ENCODE measurements at regions not wholly inside any gene's neighbourhood (a gene's known extent, or its start where the extent isn't known, plus 50 kb on each side); places are given as distances from the start of the nearest gene placed in this dataset.
"Not testable (repeated sequence)": the region's sequence is repeated elsewhere in the genome, so short reads cannot be mapped to it uniquely, and the experiment has no call there.

DNA sequence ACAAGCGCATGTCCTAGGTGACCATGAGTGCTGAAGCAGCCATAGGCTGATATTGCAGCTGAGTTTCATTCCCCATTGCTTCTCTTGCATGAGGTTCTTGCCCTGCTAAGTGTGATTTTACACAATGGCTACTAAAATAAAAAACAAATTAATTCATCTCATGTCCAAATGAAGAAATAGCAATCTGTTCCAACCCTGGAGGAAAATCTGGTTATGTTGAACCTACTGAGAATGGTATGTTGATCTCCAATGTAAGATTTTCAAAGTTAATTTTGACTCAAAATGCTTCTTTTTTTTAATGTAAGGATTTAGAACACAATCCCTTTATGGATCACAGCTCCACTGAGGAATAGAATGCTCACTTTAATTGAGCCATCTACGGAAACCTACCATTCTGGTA lies 254.2 kb upstream of the CRBN start:
- no peak for DNase-seq

DNA sequence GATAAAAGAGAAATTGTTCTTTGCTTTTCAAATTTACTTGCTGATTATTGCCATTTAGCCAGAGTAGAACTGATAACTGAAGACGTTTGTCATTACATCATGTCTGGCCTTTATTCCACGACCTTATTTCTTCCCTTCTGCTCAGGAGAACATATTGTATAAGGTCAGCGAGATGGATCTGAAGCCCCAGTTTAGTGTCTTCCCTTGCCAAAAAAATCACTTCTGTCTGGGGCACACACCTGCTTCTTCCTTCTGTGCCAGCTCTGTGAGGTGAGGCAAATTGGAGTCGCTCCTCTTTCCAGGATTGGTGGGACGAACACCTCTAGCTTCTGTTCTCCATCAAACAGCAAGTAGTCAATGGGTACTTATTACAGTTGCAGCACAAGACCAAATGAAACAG lies 250.3 kb upstream of the CRBN start:
- DNase-seq, result no peak

DNA sequence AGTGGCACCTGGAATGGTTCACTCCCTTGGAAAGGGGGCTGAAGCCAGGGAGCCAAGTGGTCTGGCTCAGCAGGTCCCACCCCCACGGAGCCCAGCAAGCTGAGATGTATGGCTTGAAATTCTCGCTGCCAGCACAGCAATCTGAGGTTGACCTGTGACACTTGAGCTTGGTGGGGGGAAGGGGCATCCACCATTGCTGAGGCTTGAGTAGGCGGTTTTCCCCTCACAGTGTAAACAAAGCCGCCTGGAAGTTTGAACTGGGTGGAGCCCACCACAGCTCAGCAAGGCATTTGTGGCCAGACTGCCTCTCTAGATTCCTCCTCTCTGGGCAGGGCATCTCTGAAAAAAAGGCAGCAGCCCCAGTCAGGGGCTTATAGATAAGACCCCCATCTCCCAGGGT lies 228.2 kb upstream of the CRBN start:
- DNase-seq, result not testable (repeated sequence)

DNA sequence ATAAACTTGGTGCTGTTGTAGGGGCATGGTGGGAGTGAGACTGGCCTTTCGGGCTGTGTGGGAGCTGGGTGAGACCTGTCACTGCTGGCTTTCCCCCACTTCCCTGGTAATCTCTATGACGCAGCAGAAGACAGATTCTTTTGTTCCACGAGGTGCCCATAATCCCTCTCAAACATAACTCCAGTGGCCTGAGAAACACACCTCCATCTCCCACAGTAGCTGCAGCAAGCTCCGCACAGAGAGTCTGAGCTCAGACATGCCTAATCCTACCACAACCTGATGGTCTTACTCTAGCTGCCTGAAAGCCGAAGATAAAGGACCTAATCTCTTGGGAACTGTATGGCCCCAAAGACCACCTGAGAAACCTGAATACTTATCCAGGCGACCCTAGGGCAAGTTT lies 225.6 kb upstream of the CRBN start:
- DNase-seq, result no peak

DNA sequence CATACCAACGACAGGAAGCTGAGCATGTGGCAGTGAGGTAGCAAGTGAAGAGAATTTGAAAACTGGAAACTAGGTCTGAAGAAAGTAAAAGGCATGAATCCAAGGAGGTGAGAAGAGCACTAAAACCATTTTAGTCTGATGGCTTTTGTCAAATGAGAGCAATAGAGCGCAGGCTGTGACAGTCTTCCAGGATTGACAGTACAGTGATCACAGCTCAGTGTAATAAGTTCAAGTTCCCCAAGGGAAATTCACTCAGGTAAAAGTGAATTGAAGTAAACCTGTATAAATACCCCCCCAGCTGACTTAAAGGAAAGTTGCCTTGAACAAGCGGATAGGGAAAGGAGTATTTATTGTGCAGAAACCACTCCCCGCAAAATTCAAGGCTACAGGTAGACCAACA lies 224.2 kb upstream of the CRBN start:
- no peak for DNase-seq

DNA sequence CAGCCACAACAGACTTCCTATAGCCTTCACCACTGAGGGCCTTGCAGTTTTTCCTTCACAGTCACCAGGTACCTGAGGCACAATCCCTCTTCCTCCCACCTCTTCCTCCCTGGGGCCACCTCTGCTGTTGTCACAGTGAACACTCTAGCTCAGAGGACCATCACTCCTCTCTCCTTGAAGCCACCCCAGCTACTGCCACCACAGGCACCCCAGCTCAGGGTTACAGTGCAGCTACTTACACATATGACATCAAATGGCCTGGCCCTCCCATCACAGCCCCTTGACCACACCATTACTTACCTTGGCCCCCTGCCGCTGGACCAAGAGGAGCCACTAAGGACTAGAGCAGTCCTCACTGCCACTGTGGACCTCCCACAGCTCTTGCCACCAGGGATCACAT lies 213.5 kb upstream of the CRBN start:
- DNase-seq, result no peak

DNA sequence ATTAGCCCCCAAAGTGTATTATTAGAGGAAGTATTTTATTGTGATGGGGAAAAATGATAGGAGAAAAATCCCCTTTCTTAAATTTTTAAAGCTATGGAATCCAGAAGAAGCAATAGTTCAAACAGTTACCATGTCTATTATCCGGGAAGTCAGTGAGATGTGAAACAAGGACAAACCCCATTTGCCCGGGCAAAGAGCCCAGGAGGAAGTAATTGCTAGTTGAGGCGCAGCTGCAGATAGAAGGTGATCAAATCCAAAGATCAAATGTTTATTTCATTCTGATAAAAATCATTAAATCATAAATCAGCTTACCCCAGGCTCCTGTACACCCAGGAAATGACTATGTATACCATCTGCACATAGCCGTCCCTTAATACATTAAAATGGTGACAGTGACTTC lies 204.0 kb upstream of the CRBN start:
- no peak for DNase-seq

DNA sequence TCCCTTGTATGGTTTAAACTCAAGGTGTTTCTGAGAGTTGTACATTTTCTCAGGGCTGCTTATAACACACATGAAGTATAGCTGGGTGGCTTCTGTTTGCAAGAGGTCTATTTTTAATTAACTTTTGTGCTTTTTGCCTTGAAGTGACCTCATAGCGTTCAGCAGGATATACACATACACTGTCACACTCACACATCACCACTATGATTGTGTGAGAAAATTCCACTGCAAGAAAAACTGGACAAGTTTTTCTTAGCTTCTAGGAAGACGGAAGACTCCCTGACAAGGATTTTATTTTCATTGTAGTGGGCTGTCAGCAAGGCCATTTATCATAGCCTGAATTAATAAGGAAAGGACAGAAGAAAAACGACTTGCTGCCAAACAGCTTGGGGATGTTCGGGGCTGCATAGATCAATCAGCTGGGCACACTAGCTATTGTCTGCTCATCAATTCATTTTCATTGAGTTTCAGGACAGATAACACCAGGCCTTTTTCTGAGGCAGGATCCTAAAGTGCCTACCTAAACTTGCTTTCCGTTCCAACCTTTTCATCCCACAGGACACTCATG lies 192.8 kb upstream of the CRBN start:
- DNase-seq, result no peak

DNA sequence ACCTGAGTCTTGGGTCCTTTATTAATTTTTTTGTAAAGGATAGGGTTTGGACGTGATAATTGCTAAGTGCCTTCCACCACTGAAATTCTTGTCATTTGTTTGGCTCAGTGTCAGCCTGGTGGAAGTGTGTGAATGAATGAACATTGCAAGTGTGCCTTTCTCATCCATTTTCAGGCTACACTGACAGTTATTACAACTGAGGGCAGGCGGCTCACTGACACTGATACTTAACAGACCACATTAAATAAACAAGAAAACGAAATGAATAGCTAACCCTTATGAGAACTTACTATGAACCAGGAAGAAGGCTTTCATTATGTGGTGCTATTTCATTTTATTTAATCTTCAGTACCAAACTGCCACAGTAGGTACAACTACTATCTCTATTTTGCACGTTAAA lies 188.8 kb upstream of the CRBN start:
- DNase-seq, result no peak

DNA sequence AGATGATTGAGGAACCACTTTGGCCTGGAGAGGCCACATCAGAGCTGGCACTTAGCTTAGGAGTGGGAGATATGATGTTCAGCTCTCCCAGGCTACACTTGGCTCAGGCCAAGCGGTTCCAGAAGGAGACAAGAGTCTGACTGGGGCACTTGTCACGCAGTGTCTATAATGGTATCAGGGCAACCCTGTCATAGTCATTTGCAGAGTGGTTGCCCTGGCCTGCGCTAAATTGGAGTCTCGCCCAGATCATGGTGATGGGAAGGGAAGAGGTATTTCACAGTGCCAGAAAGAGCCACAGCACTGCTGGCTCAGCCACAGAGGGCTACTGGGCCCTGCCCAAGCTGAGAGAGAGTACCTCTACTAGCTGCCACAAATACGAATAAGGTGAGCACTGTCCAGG lies 186.9 kb upstream of the CRBN start:
- DNase-seq, result no peak

DNA sequence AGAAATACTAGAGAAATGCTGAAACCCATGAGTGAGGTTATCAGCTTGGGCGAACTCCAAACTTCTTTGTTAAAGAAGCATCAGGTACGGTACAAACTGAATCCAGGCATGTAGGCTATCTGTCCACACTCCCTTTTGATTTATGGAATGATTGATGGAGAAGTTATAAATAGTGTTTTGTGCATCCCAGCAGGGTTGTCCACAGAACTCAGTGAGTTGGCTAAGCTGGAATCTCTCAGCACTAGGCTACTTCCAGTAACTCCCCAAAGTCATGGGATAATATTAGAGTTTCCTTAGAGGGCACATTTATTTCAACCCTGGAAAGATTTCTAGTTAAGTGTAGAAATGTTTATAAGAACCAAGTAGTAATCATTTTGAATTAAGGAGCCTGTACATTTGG lies 186.2 kb upstream of the CRBN start:
- DNase-seq, result no peak

DNA sequence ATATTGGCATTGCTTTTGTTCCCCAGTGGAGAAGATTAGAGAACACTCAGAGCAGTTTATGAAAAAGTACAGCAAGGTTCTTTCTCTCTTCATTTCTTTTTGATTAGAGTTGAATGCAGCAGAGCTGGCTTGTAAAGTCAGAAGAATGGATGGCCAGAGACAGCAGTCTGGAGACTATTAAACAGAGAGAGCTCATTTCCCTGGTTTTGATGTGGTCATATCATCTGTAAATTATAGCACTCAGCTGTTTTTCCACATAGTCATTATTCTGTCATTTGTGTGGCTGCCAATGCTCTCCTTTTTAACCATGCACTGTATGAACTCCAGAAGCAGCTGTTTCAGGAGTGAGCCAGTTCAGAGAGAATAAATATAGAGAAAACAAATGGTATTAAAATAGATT lies 177.4 kb upstream of the CRBN start:
- DNase-seq, result peak; percentile 80

DNA sequence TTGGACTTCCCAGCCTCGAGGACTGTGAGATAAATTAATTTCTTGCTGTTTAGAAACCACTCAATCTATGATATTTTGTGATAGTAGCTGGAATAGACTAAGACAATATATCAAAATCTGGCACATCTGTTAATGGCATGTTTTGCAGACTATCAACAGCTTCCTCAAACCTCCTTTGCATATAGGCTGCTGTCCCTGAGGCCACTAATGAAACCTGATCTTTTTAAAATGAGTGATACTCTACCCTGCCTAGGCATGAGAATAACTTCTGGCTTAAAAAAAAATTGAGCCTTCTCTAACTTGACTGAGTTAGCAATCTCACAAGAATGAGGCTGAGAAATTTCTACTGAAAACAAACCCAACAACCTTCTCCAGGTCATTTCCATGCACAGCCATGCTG lies 176.0 kb upstream of the CRBN start:
- DNase-seq, result no peak

DNA sequence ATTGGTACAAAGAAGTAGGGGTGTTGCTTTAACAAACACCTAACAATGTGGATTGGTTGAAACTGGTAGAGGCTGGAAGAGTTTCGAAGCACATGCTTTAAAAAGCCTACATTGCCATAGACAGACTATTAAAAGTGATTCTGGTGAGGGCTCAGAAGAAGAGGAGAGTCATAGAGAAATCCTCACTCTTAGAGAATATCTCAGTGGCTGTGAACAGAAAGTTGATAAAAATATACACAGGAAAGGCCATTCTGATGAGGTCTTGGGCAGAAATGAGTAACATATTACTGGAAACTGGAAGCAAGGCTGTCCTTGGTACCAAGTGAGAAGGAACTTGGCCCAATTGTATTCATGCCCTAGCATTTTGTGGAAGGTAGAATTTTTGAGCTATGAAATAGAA lies 173.7 kb upstream of the CRBN start:
- no peak for DNase-seq

DNA sequence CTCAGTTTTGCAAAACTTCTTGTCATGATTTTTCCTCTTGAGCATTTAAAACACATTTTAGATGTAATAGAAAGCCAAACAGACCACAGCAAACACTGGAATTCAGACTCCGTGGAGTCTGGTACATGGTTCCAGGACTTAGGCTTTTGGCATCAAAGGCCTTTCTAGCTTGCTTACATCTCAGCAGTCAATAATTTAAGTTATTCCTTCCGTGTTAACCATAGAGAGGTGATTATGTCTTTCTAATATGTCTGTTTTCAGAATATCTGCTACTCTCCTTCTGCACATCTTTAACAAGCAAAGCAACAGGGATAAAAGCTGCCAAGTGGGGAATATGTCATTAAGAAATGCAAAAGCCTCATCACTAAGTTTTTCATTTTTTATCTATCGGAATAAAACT lies 171.7 kb upstream of the CRBN start:
- DNase-seq, result no peak

DNA sequence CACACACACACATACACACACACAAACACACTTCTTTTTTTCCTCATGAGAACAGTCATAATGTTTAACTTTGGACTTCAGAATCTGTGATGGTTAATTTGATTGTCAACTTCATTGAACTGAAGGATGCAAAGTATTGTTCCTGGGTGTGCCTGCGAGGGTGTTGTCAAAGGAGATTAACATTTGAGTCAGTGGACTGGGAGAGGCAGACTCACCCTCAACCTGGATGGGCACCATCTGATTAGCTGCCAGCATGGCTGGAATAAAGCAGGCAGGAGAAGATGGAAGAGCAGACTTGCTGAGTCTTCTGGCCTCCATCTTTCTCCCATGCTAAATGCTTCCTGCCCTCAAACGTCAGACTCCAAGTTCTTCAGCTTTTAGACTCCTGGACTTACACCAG lies 167.6 kb upstream of the CRBN start:
- DNase-seq, result not testable (repeated sequence)

DNA sequence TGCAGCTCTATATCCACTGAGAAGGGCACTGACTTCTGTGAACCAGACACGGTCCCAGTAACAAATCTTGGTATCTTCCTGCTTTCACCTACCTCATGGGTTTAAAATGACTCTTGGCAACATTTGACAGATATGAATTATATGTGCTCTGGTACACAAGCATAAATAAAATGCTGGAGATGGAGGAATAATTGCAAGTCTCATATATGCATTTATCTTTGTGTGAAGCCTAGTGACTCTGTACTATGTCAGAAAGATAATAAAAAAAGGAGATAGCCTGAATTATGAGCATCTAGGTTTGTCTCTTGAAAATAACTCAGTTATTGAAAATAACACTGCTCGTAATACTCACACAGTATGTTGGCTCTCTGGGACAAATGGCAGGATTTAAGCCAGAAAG lies 167.1 kb upstream of the CRBN start:
- DNase-seq, result no peak

DNA sequence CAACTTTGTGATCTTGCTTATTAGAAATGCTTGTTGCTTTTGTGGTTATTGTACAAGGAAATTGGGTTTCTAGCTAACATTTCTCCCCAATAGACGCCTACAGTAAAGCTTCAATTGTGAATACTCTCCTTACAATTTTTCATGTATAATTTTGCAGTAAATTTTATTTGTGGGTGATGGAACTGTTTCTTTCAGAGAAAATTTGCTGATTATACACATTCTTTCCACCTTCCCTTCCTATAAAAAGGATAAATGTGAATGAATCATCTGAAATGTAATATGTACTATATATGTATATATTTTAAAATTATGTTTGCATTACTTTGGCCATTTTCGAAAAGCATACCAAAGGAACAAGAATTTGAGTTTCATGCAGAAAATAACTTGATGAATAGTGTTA lies 162.7 kb upstream of the CRBN start:
- no peak for DNase-seq

DNA sequence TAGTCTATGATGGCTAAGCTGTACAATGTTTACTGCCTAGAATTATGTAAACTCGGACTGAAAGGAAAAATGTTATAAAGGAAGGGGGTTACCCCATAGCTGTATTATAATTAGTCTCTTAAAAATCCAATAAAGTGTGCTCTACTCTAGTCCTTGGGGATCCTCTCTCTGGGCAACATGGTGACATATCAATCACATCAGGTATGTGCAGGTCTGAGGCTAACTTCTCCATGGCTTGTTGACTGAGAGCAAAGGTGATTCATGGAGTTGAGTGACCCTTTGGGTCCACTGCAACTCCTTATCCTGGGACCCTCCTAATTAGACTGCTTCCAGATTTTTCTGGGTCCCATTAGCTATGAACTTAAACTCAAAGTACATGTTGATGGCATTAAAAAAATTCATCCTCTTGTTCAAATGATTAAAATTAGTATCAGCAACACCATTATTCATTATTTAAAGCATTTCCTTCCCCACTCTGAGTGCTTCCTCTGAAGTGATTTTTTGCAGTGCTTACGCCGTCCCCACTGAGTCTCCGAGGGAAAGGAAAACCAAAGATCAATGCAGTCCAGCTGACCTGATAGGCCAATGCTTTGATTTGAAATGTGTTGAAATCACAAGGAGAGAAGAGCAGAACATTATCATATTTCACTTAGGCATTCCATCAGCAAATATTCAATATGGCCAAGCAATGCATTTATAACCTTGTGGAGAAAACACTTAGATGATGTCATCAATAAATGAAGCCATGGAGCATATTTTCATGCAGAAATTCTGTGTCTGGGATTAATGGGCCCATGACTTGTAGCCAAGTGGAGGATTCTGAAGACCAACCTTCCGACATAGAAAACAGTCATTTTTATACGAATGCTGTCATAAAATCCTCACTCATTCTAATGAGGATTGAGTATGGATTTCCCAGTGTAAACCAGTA lies 161.7 kb upstream of the CRBN start:
- no peak for DNase-seq

DNA sequence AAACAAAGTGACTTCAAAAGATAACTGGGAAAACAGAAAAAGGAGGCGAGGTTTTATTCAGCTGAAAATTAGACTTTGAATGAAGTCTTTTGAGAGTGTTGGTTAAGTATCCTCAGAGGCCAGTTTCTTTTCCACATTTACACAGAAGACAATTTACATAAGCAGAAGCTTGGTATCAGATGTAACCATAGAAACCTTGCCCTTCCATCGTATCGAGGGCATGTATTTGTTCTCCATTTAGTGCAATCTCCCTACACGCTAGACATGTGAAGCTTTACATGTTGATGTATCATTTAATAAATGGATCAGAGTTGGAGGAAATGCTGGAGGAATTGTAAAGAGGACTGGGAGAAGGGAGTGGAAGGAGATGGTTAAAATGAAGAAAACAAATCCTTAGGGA lies 161.0 kb upstream of the CRBN start:
- DNase-seq, result no peak

DNA sequence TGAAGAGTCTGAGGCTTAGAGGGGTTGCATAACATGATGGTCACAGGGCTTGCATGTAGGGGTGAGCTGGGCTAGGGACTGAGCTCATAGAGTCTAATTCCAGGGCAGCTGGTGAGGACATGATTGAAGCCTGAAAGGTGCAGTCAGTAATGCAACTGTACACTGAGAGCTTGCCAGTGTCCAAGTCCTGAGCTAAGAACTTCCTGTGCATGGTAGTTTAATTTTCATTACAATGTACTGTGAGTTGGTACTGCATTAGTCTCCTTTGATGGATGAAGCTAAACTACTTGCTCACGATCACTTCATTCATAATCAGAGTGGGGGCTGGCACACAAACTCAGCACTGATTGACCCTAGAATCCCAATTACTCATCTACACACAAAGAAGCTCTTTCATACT lies 156.4 kb upstream of the CRBN start:
- DNase-seq, result no peak

DNA sequence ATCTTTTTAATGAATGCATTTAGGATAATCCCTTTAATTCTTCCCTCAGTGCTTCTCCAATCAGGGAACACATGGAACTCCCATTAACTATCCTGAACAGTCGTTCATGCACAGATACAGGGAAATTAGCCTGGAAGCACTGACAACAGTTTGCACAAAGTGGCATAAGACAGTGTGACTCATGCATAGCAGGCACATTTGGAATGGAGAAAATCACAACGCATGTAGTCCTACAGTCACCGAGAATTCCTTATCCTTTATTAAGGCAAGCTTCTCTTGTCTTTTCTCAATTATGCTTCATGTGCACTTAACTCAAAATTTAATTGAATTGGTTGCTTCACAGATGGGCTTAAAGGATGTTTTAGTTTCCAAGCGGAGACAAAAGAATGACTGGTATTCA lies 155.0 kb upstream of the CRBN start:
- no peak for DNase-seq

DNA sequence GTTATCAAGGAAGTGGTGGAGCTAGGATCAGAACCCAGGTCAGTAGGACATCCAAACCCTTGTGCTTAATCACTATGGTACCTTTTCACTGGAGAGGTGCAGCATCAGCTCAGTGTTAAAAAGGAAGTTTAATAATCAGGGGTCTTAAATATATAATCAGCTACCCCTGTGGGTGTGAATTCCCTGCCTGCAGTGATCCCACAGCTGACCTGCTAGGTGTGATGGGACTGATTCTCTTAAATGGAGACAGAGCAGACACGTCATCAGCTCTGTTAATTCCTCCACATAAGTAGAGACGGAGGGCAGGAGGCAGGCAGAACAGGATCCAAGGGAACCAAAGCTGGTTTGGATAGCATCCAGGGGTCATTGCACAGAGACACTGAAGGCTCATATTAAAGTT lies 154.1 kb upstream of the CRBN start:
- no peak for DNase-seq

DNA sequence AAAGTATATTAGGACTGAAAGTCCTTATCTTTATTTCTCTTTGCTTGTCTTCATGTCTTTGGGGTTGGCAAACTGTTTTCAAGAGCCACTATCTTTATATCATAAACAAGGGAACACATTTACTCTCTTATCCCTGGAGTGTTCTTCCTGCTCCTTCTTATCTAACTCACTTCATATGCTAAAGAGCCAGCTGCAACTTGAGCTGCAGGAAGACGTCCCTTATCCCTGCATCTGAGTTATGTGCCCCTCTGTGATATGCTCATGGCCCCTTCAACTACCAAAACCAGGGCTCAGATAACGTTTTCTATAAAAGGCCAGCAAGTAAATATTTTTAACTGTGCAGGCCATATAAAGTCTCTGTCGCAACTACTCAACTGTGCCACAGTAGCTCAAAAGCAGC lies 137.0 kb upstream of the CRBN start:
- no peak for DNase-seq

DNA sequence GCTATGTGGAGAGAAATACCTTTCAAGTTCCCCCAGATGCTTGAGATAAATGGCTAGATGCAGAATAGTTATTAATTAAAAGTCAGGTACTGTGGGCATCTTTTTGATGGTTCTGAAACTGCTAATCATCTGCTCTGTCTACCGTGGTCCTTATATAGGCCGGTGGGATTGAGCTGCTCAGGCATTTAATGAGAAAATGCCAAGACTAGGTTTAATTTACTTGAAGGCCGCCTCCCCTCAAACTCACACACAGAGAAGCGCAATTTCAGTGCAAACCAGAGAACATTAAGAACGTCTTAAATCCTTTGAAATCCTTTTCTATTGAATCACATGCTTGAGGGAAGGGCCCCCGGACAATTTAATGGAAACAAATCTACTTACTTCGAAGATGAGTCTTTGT lies 136.4 kb upstream of the CRBN start:
- DNase-seq, result no peak
